ENCODE measurements at regions not wholly inside any gene's neighbourhood (a gene's known extent, or its start where the extent isn't known, plus 50 kb on each side); places are given as distances from the start of the nearest gene placed in this dataset.

- TF ChIP-seq CTCF (IDR thresholded peaks at IDR 0.05) (no peak), ZNF263 (CRISPR knock-in tag; IDR thresholded peaks at IDR 0.05; ENCODE audit: low read depth) (no peak), ZNF121 (CRISPR knock-in tag; IDR thresholded peaks at IDR 0.05) (no peak), MAX (CRISPR knock-in tag; IDR thresholded peaks at IDR 0.05) (no peak), E2F5 (CRISPR knock-in tag; IDR thresholded peaks at IDR 0.05) (no peak), NR2C2 (CRISPR knock-in tag; IDR thresholded peaks at IDR 0.05) (no peak)
- TF ChIP-seq, protein P1, sequence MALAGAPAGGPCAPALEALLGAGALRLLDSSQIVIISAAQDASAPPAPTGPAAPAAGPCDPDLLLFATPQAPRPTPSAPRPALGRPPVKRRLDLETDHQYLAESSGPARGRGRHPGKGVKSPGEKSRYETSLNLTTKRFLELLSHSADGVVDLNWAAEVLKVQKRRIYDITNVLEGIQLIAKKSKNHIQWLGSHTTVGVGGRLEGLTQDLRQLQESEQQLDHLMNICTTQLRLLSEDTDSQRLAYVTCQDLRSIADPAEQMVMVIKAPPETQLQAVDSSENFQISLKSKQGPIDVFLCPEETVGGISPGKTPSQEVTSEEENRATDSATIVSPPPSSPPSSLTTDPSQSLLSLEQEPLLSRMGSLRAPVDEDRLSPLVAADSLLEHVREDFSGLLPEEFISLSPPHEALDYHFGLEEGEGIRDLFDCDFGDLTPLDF (CRISPR knock-in tag; IDR thresholded peaks at IDR 0.05), result no peak
Observed at GRCh38 chr1:108082738-108083562, 117.2 kb downstream of the SLC25A24 start.
